GM12864 (cell line): ENCODE measurements at regions not wholly inside any gene's neighbourhood (a gene's known extent, or its start where the extent isn't known, plus 50 kb on each side); places are given as distances from the start of the nearest gene placed in this dataset.
"Not testable (repeated sequence)": the region's sequence is repeated elsewhere in the genome, so short reads cannot be mapped to it uniquely, and the experiment has no call there.

Source experiments
- DNase-seq: peaks from one replicate; pipeline ENCODE4 v3.0.0-alpha.2; 2011; ENCODE audit warnings: low read depth
- H3K4me3 ChIP-seq: 2 replicates; pipeline ENCODE4 v1.5.1; 2011; ENCODE audit warnings: mild to moderate bottlenecking, low read depth, low read length, control low read depth
- CTCF ChIP-seq: IDR thresholded peaks from 2 replicates; pipeline ENCODE4 v1.5.1; 2011; ENCODE audit warnings: low read depth, mild to moderate bottlenecking, moderate library complexity, low read length, control low read depth, inconsistent platforms; ENCODE audit errors: missing control alignments

GRCh38 chr1:182169203-182169602 lies 107.7 kb upstream of the ZNF648 start:
- DNase-seq, result no peak
- no peak overlapping the region for H3K4me3 ChIP-seq
- TF ChIP-seq CTCF, result no peak

- H3K4me3 ChIP-seq, result no peak overlapping the region
- no peak for DNase-seq
- no peak for TF ChIP-seq CTCF
These were observed 105.2 kb upstream of the ZNF648 start for GRCh38 chr1:182166750-182167149.

DNA sequence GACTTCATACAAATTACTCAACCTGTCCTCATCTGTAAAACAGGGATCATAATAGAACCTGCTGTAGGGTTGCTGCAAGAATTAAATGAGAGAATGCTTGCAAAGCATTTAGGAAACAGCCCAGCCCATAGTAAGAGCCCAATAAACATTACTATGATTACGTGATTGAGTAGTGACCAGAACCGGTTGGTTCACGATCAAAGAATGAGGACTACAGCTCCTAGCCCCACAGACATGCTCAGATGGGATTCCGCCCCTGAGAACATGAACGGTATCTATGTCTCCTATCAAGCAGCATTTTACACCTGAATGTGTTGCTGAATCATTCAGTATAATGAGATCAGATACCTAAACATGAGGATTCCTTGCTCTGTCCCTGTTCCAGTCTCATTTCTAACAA lies 104.8 kb upstream of the ZNF648 start:
- TF ChIP-seq CTCF, result no peak
- DNase-seq, result no peak
- no peak overlapping the region for H3K4me3 ChIP-seq

DNA sequence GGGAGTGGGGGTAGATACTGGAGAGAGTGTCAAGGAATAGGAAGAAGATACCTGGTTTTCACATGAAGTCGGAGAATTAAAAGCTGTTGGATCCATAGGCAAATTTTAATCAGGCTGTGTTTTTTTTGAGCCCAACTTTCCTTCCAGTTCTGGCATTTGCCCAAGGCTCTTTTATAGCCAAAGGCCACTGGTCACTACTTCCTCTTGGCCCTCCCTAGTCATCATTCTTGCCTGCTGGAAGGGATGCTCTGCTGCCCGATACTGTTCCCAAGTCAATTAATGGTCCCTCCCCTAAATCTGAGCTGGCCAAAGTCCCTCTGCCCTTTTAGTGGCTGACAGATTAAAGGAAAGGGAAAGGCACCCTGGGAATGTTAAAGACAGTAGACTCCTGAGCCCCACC lies 102.8 kb upstream of the ZNF648 start:
- TF ChIP-seq CTCF, result no peak
- H3K4me3 ChIP-seq, result no peak overlapping the region
- DNase-seq, result no peak

GRCh38 chr1:182163821-182164223 lies 102.3 kb upstream of the ZNF648 start:
- no peak overlapping the region for H3K4me3 ChIP-seq
- no peak for DNase-seq
- TF ChIP-seq CTCF, result no peak

GRCh38 chr1:182159443-182159842 lies 97.9 kb upstream of the ZNF648 start:
- DNase-seq, result no peak
- TF ChIP-seq CTCF, result no peak
- no peak overlapping the region for H3K4me3 ChIP-seq

GRCh38 chr1:182157187-182157586 lies 95.7 kb upstream of the ZNF648 start:
- no peak for DNase-seq
- no peak overlapping the region for H3K4me3 ChIP-seq
- no peak for TF ChIP-seq CTCF

GRCh38 chr1:182154425-182154824 lies 92.9 kb upstream of the ZNF648 start:
- H3K4me3 ChIP-seq, DNase-seq: not testable (repeated sequence)
